Neuronal stem cell (in vitro differentiated cells): ENCODE measurements at regions not wholly inside any gene's neighbourhood (a gene's known extent, or its start where the extent isn't known, plus 50 kb on each side); places are given as distances from the start of the nearest gene placed in this dataset.
A peak's percentile ranks its signal among the peaks of the same experiment; 100 is the strongest.

ENCODE experiments used
- DNase-seq: peaks from one replicate; pipeline ENCODE4 v3.0.0-alpha.2; 2013; ENCODE audit warnings: low spot score
- H2AFZ ChIP-seq: one replicate; pipeline ENCODE4 v1.6.1; 2013; ENCODE audit warnings: mild to moderate bottlenecking, low read length, inconsistent platforms
- H2AK5ac ChIP-seq: 2 replicates; pipeline ENCODE4 v1.6.1; 2013; ENCODE audit warnings: low read depth, mild to moderate bottlenecking, inconsistent platforms, low read length, moderate library complexity, mixed read lengths
- H2BK120ac ChIP-seq: 2 replicates; pipeline ENCODE4 v1.6.1; 2013; ENCODE audit warnings: low read depth, mild to moderate bottlenecking, inconsistent platforms, low read length, moderate library complexity, mixed read lengths
- H2BK12ac ChIP-seq: one replicate; pipeline ENCODE4 v1.6.1; 2013; ENCODE audit warnings: low read length, inconsistent platforms
- H2BK15ac ChIP-seq: 2 replicates; pipeline ENCODE4 v1.6.1; 2013; ENCODE audit warnings: mild to moderate bottlenecking, low read length, inconsistent platforms, mixed read lengths
- H2BK5ac ChIP-seq: one replicate; pipeline ENCODE4 v1.6.1; 2013; ENCODE audit warnings: inconsistent platforms, mild to moderate bottlenecking, low read length, moderate library complexity
- H3K14ac ChIP-seq: one replicate; pipeline ENCODE4 v1.6.1; 2013; ENCODE audit warnings: low read length, inconsistent platforms
- H3K18ac ChIP-seq: 2 replicates; pipeline ENCODE4 v1.6.1; 2013; ENCODE audit warnings: low read length, inconsistent platforms
- H3K23ac ChIP-seq: 2 replicates; pipeline ENCODE4 v1.6.1; 2013; ENCODE audit warnings: low read depth, mild to moderate bottlenecking, mixed read lengths, low read length, inconsistent platforms; ENCODE audit not compliant: poor library complexity
- H3K27ac ChIP-seq: replicated peaks from 3 replicates; pipeline ENCODE4 v1.5.1; 2013; ENCODE audit warnings: low read length, inconsistent platforms
- H3K27me3 ChIP-seq, 3 experiments: 2 replicates each; pipeline ENCODE4 v1.6.1; 2013; ENCODE audit warnings: low read length in 3 of 3, mild to moderate bottlenecking in 2 of 3, inconsistent platforms in 1 of 3, low read depth in 1 of 3, mixed read lengths in 1 of 3, moderate library complexity in 1 of 3; ENCODE audit not compliant: control insufficient read depth in 3 of 3, insufficient read depth in 3 of 3
- H3K36me3 ChIP-seq, 2 donors: replicated peaks in 1 of 2; 2 replicates each; pipeline ENCODE4 v1.6.1; 2013; ENCODE audit warnings: low read length in 2 of 2; ENCODE audit not compliant: control insufficient read depth in 2 of 2, insufficient read depth in 2 of 2
- H3K4ac ChIP-seq: 2 replicates; pipeline ENCODE4 v1.6.1; 2013; ENCODE audit warnings: inconsistent platforms, mild to moderate bottlenecking, low read length, moderate library complexity
- H3K4me1 ChIP-seq, 2 donors: 1 replicate in 1 of 2; 2 replicates in 1 of 2; pipeline ENCODE4 v1.6.1; 2013; ENCODE audit warnings: low read length in 2 of 2, low read depth in 1 of 2; ENCODE audit not compliant: control insufficient read depth in 2 of 2, insufficient read depth in 1 of 2
- H3K4me2 ChIP-seq: one replicate; pipeline ENCODE4 v1.6.1; 2013; ENCODE audit warnings: mild to moderate bottlenecking, low read length, inconsistent platforms; ENCODE audit not compliant: insufficient read depth, poor library complexity, severe bottlenecking
- H3K4me3 ChIP-seq, 2 donors: 2 replicates each; pipeline ENCODE4 v1.5.1; 2013; ENCODE audit warnings: low read length in 2 of 2, mild to moderate bottlenecking in 2 of 2, inconsistent platforms in 1 of 2, moderate library complexity in 1 of 2
- H3K79me1 ChIP-seq: one replicate; pipeline ENCODE4 v1.6.1; 2013; ENCODE audit warnings: low read depth, mild to moderate bottlenecking, inconsistent platforms, low read length, moderate library complexity
- H3K9ac ChIP-seq: one replicate; pipeline ENCODE4 v1.6.1; 2013; ENCODE audit warnings: mild to moderate bottlenecking, low read depth, low read length, inconsistent platforms; ENCODE audit not compliant: poor library complexity
- H3K9me3 ChIP-seq, 2 donors: replicated peaks in 1 of 2; 2 replicates each; pipeline versions ENCODE3 to v1.6.1; 2013; ENCODE audit warnings: low read length in 2 of 2, mild to moderate bottlenecking in 2 of 2, inconsistent platforms in 1 of 2, low read depth in 1 of 2, mixed read lengths in 1 of 2, moderate library complexity in 1 of 2; ENCODE audit not compliant: control insufficient read depth in 2 of 2, insufficient read depth in 1 of 2
- H4K8ac ChIP-seq: one replicate; pipeline ENCODE4 v1.6.1; 2013; ENCODE audit warnings: low read depth, mild to moderate bottlenecking, inconsistent platforms, low read length, moderate library complexity
- H4K91ac ChIP-seq: one replicate; pipeline ENCODE4 v1.6.1; 2013; ENCODE audit warnings: low read length, low read depth, mild to moderate bottlenecking, inconsistent platforms; ENCODE audit not compliant: poor library complexity
- WGBS, 2 donors: extraction: QIAGEN DNeasy Blood & Tissue Kit; methylation state at CpG; one replicate each; pipeline ENCODE4 v1.1.7; 2013; ENCODE audit warnings: missing lambda C conversion rate in 2 of 2, mixed read lengths in 1 of 2; ENCODE audit not compliant: insufficient read length in 2 of 2, insufficient replicate concordance in 1 of 2; ENCODE audit errors: extremely low coverage in 2 of 2; 5-methylcytosine and 5-hydroxymethylcytosine counted together

- no CpG with 5 or more reads among the region's 3 CpGs for WGBS, 2 donors
- Histone ChIP-seq H3K27ac (no peak overlapping the region), H3K18ac (no peak overlapping the region), H3K4me2 (no peak overlapping the region), H2BK12ac (no peak overlapping the region), H4K91ac (no peak overlapping the region), H3K9ac (no peak overlapping the region), H2BK5ac (no peak overlapping the region), H3K79me1 (no peaks in the 10 kb centered on the region), H3K23ac (no peak overlapping the region), H2AFZ (no peak overlapping the region), H3K9me3 (peaks cover 0 to 4% of the 10 kb centered on the region in 2 donors), H4K8ac (no peak overlapping the region), H2AK5ac (no peak overlapping the region), H2BK15ac (no peak overlapping the region), H2BK120ac (no peak overlapping the region), H3K4ac (no peak overlapping the region), H3K4me1 (no peaks in the 10 kb centered on the region), H3K27me3 (no peaks in the 10 kb centered on the region), H3K4me3 (no peak overlapping the region), H3K14ac (no peak overlapping the region), H3K36me3 (no peaks in the 10 kb centered on the region)
- DNase-seq, result no peak
Observed at GRCh38 chr2:149860276-149860921, 272.8 kb upstream of the MMADHC start.

- Histone ChIP-seq H2BK15ac (no peak overlapping the region), H2BK120ac (no peak overlapping the region), H4K8ac (no peak overlapping the region), H3K4ac (no peak overlapping the region), H3K9me3 (peaks cover 0 to 4% of the 10 kb centered on the region in 2 donors), H2BK5ac (no peak overlapping the region), H3K23ac (no peak overlapping the region), H3K4me3 (no peak overlapping the region), H3K36me3 (no peaks in the 10 kb centered on the region), H3K79me1 (no peaks in the 10 kb centered on the region), H2BK12ac (no peak overlapping the region), H3K14ac (no peak overlapping the region), H2AFZ (peak overlapping the region; percentile 41), H3K18ac (no peak overlapping the region), H3K27ac (no peak overlapping the region), H3K4me2 (no peak overlapping the region), H2AK5ac (no peak overlapping the region), H3K4me1 (no peaks in the 10 kb centered on the region), H4K91ac (no peak overlapping the region), H3K27me3 (no peaks in the 10 kb centered on the region), H3K9ac (no peak overlapping the region)
- DNase-seq, result no peak
- no CpG with 5 or more reads among the region's 6 CpGs for WGBS, 2 donors
Observed at GRCh38 chr2:149858901-149859634, 271.5 kb upstream of the MMADHC start.

GRCh38 chr2:149858216-149858615 is 270.6 kb upstream of the MMADHC start:
- H2BK120ac ChIP-seq, result no peak overlapping the region
- H2AK5ac ChIP-seq, result no peak overlapping the region
- no peaks in the 10 kb centered on the region for H3K27me3 ChIP-seq
- H3K18ac ChIP-seq, result no peak overlapping the region
- no peak overlapping the region for H4K8ac ChIP-seq
- H3K27ac ChIP-seq, result no peak overlapping the region
- no peak overlapping the region for H3K9ac ChIP-seq
- no peak overlapping the region for H2BK5ac ChIP-seq
- no peak overlapping the region for H4K91ac ChIP-seq
- DNase-seq, result no peak
- no peak overlapping the region for H2BK15ac ChIP-seq
- no peak overlapping the region for H2BK12ac ChIP-seq
- no peak overlapping the region for H2AFZ ChIP-seq
- no peak overlapping the region for H3K4me2 ChIP-seq
- peaks cover 0 to under 1% of the 10 kb centered on the region in 2 donors for H3K9me3 ChIP-seq
- no peaks in the 10 kb centered on the region for H3K4me1 ChIP-seq
- H3K14ac ChIP-seq, result no peak overlapping the region
- H3K36me3 ChIP-seq, result no peaks in the 10 kb centered on the region
- no peak overlapping the region for H3K23ac ChIP-seq
- H3K4me3 ChIP-seq, result no peak overlapping the region
- H3K79me1 ChIP-seq, result no peaks in the 10 kb centered on the region
- H3K4ac ChIP-seq, result no peak overlapping the region

DNA sequence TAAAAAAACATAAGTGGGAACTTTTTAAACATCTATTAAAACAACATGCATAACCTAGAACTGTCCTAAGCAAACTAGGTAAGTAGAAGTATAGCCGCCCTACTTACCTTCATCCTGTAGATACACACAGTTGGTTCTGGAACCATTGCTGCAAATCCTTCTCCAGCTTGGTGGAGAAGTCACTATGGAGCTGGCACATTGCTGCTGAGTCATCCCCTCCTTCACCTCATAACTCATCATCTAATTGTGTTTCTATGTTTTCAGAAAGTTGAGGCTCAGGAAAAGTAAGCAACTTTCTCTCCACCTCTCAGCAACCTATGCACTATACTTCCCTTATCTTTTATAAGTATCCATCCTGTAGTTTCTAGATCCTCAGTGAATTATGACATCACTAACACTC is 269.8 kb upstream of the MMADHC start:
- Histone ChIP-seq H4K91ac (no peak overlapping the region), H3K4me3 (no peak overlapping the region), H3K27ac (no peak overlapping the region), H3K14ac (no peak overlapping the region), H2AK5ac (no peak overlapping the region), H2BK12ac (no peak overlapping the region), H3K36me3 (no peaks in the 10 kb centered on the region), H3K4ac (no peak overlapping the region), H2BK5ac (no peak overlapping the region), H3K4me2 (no peak overlapping the region), H3K23ac (no peak overlapping the region), H3K27me3 (no peaks in the 10 kb centered on the region), H3K9me3 (no peaks in the 10 kb centered on the region), H3K9ac (no peak overlapping the region), H2AFZ (no peak overlapping the region), H3K79me1 (no peaks in the 10 kb centered on the region), H4K8ac (no peak overlapping the region), H2BK120ac (no peak overlapping the region), H3K18ac (no peak overlapping the region), H3K4me1 (no peaks in the 10 kb centered on the region), H2BK15ac (no peak overlapping the region)
- no CpG with 5 or more reads among the region's 1 CpG for WGBS, 2 donors
- DNase-seq, result no peak
